UCSD-AML1 (cell line): ENCODE measurements at regions not wholly inside any gene's neighbourhood (a gene's known extent, or its start where the extent isn't known, plus 50 kb on each side); places are given as distances from the start of the nearest gene placed in this dataset.
"Not testable (repeated sequence)": the region's sequence is repeated elsewhere in the genome, so short reads cannot be mapped to it uniquely, and the experiment has no call there.

Experiments used
- DNase-seq: peaks from one replicate; lab custom pipeline; 2025; ENCODE audit not compliant: unreplicated experiment; lab: John Stamatoyannopoulos, UW

- DNase-seq = no peak
Measured at GRCh38 chr2:65586516-65586915, 154.1 kb upstream of the SPRED2 start.

- no peak for DNase-seq
Measured at GRCh38 chr2:65583061-65583460, 150.7 kb upstream of the SPRED2 start.

- DNase-seq = no peak
Measured at GRCh38 chr2:65582364-65582763, 150.0 kb upstream of the SPRED2 start.

GRCh38 chr2:65580824-65581223 is 148.4 kb upstream of the SPRED2 start:
- DNase-seq = no peak

- DNase-seq = no peak
Measured at GRCh38 chr2:65579506-65580235, 147.3 kb upstream of the SPRED2 start.

- no peak for DNase-seq
Measured at GRCh38 chr2:65577654-65578053, 145.3 kb upstream of the SPRED2 start.

GRCh38 chr2:65576861-65577601 is 144.6 kb upstream of the SPRED2 start:
- DNase-seq = no peak

- DNase-seq = no peak
Measured at GRCh38 chr2:65576278-65576677, 143.9 kb upstream of the SPRED2 start.

GRCh38 chr2:65574993-65575392 is 142.6 kb upstream of the SPRED2 start:
- no peak for DNase-seq

GRCh38 chr2:65568656-65569440 is 136.4 kb upstream of the SPRED2 start:
- DNase-seq = not testable (repeated sequence)

- peak; percentile 18 for DNase-seq
Measured at GRCh38 chr2:65566617-65567016, 134.2 kb upstream of the SPRED2 start.

GRCh38 chr2:65565681-65566080 is 133.3 kb upstream of the SPRED2 start:
- DNase-seq = no peak

GRCh38 chr2:65564299-65564698 is 131.9 kb upstream of the SPRED2 start:
- no peak for DNase-seq

GRCh38 chr2:65562890-65563289 is 130.5 kb upstream of the SPRED2 start:
- DNase-seq = no peak

GRCh38 chr2:65558743-65559142 is 126.3 kb upstream of the SPRED2 start:
- no peak for DNase-seq

GRCh38 chr2:65557616-65558573 is 125.5 kb upstream of the SPRED2 start:
- DNase-seq = no peak

GRCh38 chr2:65554765-65555591 is 122.6 kb upstream of the SPRED2 start:
- DNase-seq = no peak

GRCh38 chr2:65553504-65554074 is 121.2 kb upstream of the SPRED2 start:
- no peak for DNase-seq

- DNase-seq = no peak
Measured at GRCh38 chr2:65551528-65551927, 119.1 kb upstream of the SPRED2 start.
